ENCODE measurements at regions not wholly inside any gene's neighbourhood (a gene's known extent, or its start where the extent isn't known, plus 50 kb on each side); places are given as distances from the start of the nearest gene placed in this dataset.

- Histone ChIP-seq H3K36me3 (no peaks in the 10 kb centered on the region), H3K27ac (no peak overlapping the region), H3K27me3 (no peaks in the 10 kb centered on the region), H3K4me3 (no peak overlapping the region), H3K4me1 (no peaks in the 10 kb centered on the region), H3K9me3 (no peaks in the 10 kb centered on the region)
- no peak for DNase-seq (ENCODE audit: low spot score)
- no peak for TF ChIP-seq CTCF (IDR thresholded peaks at IDR 0.05)
Observed at GRCh38 chr11:42552786-42553185, 759.0 kb upstream of the API5 start.

DNA sequence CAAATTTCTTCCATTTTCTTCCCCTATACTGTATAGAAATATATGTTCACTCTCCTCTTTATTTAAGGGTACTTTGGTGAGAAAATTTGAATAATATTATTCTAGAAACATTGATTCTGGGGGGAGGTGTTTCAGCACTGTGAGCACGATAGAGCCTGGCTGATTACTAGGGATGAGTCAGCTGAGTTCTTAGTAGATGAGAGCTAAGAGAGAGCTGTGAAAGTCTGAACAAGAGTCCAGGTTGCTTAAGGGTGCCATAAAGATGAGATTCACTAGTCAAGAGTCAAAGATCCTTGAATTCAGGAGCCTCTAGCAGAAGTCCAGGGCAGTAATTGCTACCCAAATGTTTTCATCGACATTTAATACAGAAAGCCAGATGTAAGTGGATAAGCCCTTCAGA, 756.6 kb upstream of the API5 start:
- Histone ChIP-seq H3K4me1 (no peaks in the 10 kb centered on the region), H3K36me3 (no peaks in the 10 kb centered on the region), H3K4me3 (no peak overlapping the region), H3K27me3 (no peaks in the 10 kb centered on the region), H3K27ac (no peak overlapping the region), H3K9me3 (no peaks in the 10 kb centered on the region)
- DNase-seq (ENCODE audit: low spot score) = no peak
- no peak for TF ChIP-seq CTCF (IDR thresholded peaks at IDR 0.05)

DNA sequence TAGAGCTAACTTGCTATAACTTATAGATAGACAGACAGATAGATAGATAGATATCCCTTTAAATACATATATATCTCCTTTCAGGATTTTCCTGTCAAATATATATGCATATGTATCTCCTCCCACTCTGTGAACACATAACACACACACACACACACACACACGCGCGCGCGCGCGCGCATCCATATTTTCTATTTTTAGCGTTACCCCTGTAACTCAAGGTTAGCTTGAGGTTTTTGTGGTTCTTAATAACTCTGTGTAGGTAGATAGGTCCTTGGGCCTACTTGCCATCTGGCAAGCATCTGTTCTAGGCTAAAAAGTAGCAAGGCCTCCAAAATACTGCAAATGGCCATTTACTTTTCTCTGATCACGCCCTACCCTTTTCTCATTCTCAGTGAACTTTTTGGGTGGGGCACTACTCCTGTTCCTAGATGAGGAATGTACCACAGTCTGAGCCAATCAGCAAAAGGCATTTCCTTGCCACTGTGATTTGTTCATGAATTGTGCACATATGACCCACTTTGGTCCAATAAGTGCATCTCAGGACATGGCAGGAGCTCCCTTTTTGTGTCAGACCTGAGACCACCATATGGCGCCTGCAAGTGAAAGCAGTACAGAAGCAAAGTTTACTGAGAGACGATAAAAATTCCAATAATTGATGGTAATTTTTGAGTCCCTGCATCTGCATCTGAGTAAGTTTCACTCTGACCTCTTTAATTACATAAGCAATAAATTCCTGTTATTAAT, 740.5 kb upstream of the API5 start:
- no peak for TF ChIP-seq CTCF (IDR thresholded peaks at IDR 0.05)
- Histone ChIP-seq H3K27me3 (no peaks in the 10 kb centered on the region), H3K4me3 (no peak overlapping the region), H3K4me1 (no peaks in the 10 kb centered on the region), H3K27ac (no peak overlapping the region), H3K36me3 (no peaks in the 10 kb centered on the region), H3K9me3 (no peaks in the 10 kb centered on the region)
- no peak for DNase-seq (ENCODE audit: low spot score)

DNA sequence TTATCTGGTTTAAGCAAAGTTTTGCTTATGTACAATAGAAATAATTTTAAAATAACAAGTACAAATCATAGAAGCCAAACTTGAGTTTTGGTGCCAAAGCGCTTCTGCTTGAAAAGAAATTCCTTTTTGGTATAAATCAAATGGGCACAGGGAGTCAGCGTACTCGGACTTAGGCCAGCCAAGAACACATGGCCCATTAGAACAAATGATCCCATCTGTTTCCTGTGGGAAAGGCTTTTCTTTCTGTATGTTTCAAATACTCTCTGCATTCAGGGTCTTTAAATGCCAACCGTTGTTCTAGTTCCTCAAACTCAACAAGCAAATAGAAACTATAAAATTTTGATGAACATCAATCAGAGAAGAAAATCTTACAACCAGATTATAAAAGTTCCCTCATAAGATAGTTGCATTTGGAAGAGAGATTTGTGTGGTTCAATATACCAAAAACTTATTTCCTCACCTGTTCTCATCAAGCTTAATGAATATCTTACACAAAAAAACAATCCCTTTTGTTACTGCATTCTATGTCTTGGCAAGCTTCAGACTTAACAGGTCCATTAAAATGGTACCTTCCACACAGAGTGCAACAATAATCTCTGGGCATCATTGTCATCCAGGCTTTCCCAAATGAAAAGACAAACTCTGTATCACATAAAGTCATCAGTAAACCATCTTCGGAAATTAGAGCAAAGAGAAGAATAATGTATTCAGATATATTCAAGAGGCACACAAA, 739.8 kb upstream of the API5 start:
- H3K4me3 ChIP-seq = no peak overlapping the region
- DNase-seq (ENCODE audit: low spot score) = no peak
- no peak for TF ChIP-seq CTCF (IDR thresholded peaks at IDR 0.05)
- H3K27me3 ChIP-seq = no peaks in the 10 kb centered on the region
- H3K9me3 ChIP-seq = no peaks in the 10 kb centered on the region
- H3K27ac ChIP-seq = no peak overlapping the region
- H3K36me3 ChIP-seq = no peaks in the 10 kb centered on the region
- no peaks in the 10 kb centered on the region for H3K4me1 ChIP-seq

GRCh38 chr11:42576318-42576717, 735.5 kb upstream of the API5 start:
- no peaks in the 10 kb centered on the region for H3K9me3 ChIP-seq
- H3K36me3 ChIP-seq = no peaks in the 10 kb centered on the region
- no peak for TF ChIP-seq CTCF (IDR thresholded peaks at IDR 0.05)
- H3K27ac ChIP-seq = no peak overlapping the region
- no peaks in the 10 kb centered on the region for H3K4me1 ChIP-seq
- no peaks in the 10 kb centered on the region for H3K27me3 ChIP-seq
- DNase-seq (ENCODE audit: low spot score) = no peak
- no peak overlapping the region for H3K4me3 ChIP-seq
